ENCODE measurements at regions not wholly inside any gene's neighbourhood (a gene's known extent, or its start where the extent isn't known, plus 50 kb on each side); places are given as distances from the start of the nearest gene placed in this dataset.

DNA sequence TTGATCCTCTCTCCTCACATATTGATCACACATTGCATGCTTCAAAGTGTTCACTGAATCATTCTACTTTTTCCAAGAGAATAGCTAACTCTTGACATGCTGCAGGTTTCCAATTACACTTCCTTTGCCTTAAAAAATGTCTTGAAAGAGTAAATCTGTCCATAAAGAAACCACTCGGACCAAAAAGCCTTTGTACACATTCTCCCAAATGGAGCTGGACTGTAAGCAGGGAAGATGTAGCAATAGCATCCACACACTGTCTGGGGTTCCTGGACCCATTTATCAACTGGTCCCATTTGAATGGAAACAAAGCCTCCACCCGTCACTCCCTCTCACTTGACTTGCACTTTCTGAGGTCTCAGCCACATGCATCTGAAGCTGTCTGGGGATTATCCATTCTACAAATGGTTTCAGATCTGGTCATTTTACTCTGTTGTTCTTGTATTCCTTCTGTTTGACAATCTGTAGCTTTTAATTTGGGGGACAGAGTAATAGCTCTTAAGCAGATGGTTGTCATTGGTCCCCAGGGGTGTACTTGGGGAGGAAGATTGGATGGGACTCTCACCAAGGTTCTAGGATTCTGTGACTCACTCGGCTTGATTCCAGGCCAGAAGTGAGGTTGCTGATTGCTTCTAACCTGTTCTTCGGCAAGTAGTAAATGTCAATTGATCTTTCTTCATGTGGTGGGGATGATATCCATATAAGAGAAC lies 203.5 kb downstream of the HIBADH start:
- DNase-seq (ENCODE audit: low read depth, low spot score): no peak

DNA sequence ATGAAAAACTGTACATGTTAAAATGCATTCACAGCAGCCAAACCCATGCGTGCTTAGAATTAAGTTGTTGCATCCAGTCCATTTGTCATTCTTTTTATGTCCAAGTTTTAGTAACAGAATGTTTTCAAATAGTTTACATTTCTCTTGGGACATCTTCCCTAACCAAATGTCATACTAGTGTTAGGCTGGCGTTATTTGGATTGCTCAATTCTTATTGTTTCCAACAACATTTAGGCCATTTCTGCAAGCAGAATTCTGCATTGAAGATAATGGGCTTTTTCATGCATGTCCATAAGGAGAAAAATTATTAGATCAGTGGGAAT lies 203.0 kb downstream of the HIBADH start:
- DNase-seq (ENCODE audit: low read depth, low spot score): no peak

DNA sequence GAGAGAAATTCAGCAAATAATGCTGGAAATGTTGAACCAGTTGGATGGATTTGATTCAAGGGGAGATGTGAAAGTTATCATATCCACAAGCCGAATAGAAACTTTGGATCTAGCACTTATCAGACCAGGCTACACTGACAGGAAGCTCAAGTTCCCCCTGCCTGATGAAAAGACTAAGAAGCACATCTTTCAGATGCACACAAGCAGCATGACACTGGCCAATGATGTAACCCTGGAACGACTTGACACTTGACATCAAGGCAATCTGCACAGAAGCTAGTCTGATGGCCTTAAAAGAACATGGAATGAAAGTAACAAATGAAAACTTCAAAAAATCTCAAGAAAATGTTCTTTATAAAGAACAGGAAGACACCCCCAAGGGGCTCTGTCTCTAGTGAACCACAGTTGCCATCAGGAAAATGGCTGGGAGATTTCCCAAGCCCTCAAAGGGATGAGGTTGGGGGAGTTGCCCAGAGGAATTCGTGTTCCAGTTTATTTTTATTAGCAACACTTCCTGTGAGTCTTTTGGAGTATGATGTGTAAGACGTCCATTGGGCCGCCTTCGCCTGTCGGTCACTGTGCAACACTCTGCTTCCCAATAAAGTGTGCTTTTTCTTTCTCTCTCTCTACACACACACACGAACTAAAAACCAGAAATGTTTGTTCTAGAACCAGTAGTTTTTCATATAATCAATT lies 200.0 kb downstream of the HIBADH start:
- DNase-seq (ENCODE audit: low read depth, low spot score): no peak

DNA sequence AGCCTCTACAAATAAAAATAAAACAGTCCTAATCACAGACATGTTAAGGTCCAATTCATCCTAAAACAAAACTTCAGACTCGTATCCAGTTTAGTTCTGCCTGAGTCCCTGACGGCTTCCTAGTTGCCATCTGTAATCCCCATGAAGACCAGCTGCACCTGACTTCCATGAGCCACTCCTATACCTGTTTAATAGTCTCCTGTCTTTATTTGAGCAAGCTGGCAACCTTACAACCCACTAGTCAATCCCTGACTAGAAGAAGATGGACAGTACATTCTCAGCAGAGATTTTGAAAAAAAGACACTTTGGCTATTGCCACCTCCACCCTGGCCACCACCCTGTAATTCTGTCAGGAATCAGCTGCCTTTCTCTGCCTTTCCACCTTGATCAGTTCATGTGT lies 197.7 kb downstream of the HIBADH start:
- DNase-seq (ENCODE audit: low read depth, low spot score): no peak

DNA sequence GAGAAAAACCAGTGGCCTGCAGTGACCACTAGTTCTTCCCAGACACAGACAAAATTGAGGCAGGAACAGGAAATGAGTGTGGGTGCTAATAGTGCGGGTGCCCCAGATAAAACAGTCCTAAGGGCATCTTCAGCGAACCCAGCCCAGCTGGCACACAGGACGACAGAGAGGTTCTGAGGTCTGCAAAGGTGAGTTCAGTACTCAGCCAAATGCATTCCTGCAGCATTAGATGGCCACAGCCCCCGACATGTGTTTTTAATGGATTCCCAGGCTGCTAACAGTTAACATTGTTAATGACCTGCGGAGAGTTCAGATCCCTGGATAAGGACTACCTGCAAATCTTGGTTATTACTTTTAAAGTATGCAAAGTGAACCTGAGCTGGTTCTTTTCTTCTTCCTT lies 196.0 kb downstream of the HIBADH start:
- no peak for DNase-seq (ENCODE audit: low read depth, low spot score)

DNA sequence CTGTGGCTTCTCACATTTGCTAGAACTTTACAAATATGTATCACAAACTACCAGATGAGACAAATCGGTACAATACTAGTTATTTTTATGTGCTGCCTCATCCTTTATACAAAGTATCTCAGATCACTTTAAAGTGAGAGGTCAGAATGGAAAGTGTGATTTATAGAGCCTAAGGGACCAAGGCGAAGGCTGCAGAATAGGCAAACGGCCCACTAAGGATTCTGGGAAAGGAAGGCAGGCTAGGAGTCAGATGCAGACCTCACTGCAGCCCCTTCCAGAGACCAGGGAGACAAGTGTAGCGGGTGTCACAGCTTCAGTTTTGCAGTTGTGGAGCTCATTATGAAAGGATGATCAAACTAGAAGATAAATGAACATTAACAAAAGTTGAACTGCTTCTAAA lies 190.6 kb downstream of the HIBADH start:
- DNase-seq (ENCODE audit: low read depth, low spot score): no peak
